Neural progenitor cell (in vitro differentiated cells): ENCODE measurements at regions not wholly inside any gene's neighbourhood (a gene's known extent, or its start where the extent isn't known, plus 50 kb on each side); places are given as distances from the start of the nearest gene placed in this dataset.
"Not testable (repeated sequence)": the region's sequence is repeated elsewhere in the genome, so short reads cannot be mapped to it uniquely, and the experiment has no call there.

Source experiments
- CTCF ChIP-seq: fragments of 200-600 bp; sonication (generic); IDR thresholded peaks from 2 replicates; pipeline ENCODE4 v1.5.1; 2017; ENCODE audit warnings: antibody characterized with exemption, mild to moderate bottlenecking
- EZH2 ChIP-seq: fragments of 200-600 bp; sonication (generic); IDR thresholded peaks from 2 replicates; pipeline ENCODE4 v1.6.1; 2017; ENCODE audit warnings: antibody characterized with exemption, mild to moderate bottlenecking, moderate library complexity
- EZH2phosphoT487 ChIP-seq: fragments of 200-600 bp; sonication (generic); IDR thresholded peaks from 2 replicates; pipeline ENCODE4 v1.6.1; 2017; ENCODE audit warnings: antibody characterized with exemption

GRCh38 chr15:21051866-21052265 lies 185.8 kb upstream of the POTEB2 start:
- not testable (repeated sequence) for TF ChIP-seq CTCF, EZH2, EZH2phosphoT487
